T-helper 2 cell treated with Interferon-gamma antibody and Interleukin-4, amounts not matched to agents 5 μg/mL and 100 μg/mL, for 36 hours (primary cell): ENCODE measurements at regions not wholly inside any gene's neighbourhood (a gene's known extent, or its start where the extent isn't known, plus 50 kb on each side); places are given as distances from the start of the nearest gene placed in this dataset.

ENCODE experiments used
- DNase-seq: peaks from one replicate; pipeline ENCODE4 v3.0.0; 2021; ENCODE audit warnings: low spot score
- H3K27ac Mint-ChIP-seq: one replicate; pipeline ENCODE4 v1.8.0; 2021; ENCODE audit warnings: mild to moderate bottlenecking, mixed read lengths
- H3K27me3 Mint-ChIP-seq: one replicate; pipeline ENCODE4 v1.8.0; 2021; ENCODE audit warnings: low read depth, mixed read lengths
- H3K36me3 Mint-ChIP-seq: one replicate; pipeline ENCODE4 v1.8.0; 2021; ENCODE audit warnings: low read depth, mixed read lengths
- H3K4me1 Mint-ChIP-seq: one replicate; pipeline ENCODE4 v1.8.0; 2021; ENCODE audit warnings: low read depth, mixed read lengths
- H3K4me3 Mint-ChIP-seq: one replicate; pipeline ENCODE4 v1.8.0; 2022; ENCODE audit warnings: mild to moderate bottlenecking, moderate library complexity, mixed read lengths
- H3K9me3 Mint-ChIP-seq: one replicate; pipeline ENCODE4 v1.8.0; 2021; ENCODE audit warnings: mixed read lengths

DNA sequence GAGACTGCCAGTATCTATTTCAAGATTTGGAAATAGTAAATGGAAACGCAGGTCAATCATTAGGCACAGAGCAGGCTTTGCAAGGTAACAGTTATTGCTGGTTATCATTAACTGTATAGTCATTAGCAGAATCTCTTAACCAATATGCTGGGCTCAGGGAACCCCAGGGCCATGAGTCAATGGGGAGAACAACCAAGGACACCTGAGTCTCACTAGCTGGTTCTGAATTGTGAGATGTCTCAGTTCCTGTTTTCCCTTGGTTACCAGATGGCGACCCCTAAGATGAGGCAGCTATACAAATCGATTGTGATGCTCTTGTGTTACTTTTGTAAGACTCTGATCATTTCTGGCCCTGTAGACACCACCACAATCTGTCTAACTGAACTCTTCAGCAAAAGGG is 385.3 kb downstream of the HAPSTR1 start:
- Mint-ChIP-seq H3K27ac (no peak overlapping the region), H3K4me3 (no peak overlapping the region), H3K27me3 (no peaks in the 10 kb centered on the region), H3K9me3 (no peaks in the 10 kb centered on the region), H3K4me1 (no peaks in the 10 kb centered on the region), H3K36me3 (no peaks in the 10 kb centered on the region)
- DNase-seq = no peak

GRCh38 chr16:9479008-9479407 is 387.6 kb downstream of the HAPSTR1 start:
- Mint-ChIP-seq H3K9me3 (no peaks in the 10 kb centered on the region), H3K27me3 (no peaks in the 10 kb centered on the region), H3K27ac (no peak overlapping the region), H3K4me3 (no peak overlapping the region), H3K4me1 (no peaks in the 10 kb centered on the region), H3K36me3 (no peaks in the 10 kb centered on the region)
- DNase-seq = no peak

DNA sequence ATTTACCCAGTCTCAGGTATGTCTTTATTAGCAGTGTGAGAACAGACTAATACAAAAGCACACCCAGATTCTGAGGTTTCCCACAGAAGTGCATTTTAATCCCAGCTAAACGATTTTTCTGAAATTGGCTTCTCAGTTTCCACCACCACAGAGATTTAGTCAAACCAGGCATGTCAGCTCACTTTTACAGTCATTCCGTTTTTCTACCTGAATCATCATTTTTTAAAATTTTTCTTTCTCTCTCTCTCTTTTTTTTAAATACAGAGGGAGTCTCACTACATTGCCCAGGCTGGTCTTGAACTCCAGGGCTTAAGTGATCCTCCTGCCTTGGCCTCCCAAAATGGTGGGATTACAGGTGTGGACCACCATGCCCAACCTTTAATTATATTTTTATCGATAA is 389.1 kb downstream of the HAPSTR1 start:
- no peaks in the 10 kb centered on the region for H3K36me3 Mint-ChIP-seq
- no peak for DNase-seq
- H3K27me3 Mint-ChIP-seq = no peaks in the 10 kb centered on the region
- no peaks in the 10 kb centered on the region for H3K9me3 Mint-ChIP-seq
- H3K27ac Mint-ChIP-seq = no peak overlapping the region
- no peaks in the 10 kb centered on the region for H3K4me1 Mint-ChIP-seq
- H3K4me3 Mint-ChIP-seq = no peak overlapping the region

DNA sequence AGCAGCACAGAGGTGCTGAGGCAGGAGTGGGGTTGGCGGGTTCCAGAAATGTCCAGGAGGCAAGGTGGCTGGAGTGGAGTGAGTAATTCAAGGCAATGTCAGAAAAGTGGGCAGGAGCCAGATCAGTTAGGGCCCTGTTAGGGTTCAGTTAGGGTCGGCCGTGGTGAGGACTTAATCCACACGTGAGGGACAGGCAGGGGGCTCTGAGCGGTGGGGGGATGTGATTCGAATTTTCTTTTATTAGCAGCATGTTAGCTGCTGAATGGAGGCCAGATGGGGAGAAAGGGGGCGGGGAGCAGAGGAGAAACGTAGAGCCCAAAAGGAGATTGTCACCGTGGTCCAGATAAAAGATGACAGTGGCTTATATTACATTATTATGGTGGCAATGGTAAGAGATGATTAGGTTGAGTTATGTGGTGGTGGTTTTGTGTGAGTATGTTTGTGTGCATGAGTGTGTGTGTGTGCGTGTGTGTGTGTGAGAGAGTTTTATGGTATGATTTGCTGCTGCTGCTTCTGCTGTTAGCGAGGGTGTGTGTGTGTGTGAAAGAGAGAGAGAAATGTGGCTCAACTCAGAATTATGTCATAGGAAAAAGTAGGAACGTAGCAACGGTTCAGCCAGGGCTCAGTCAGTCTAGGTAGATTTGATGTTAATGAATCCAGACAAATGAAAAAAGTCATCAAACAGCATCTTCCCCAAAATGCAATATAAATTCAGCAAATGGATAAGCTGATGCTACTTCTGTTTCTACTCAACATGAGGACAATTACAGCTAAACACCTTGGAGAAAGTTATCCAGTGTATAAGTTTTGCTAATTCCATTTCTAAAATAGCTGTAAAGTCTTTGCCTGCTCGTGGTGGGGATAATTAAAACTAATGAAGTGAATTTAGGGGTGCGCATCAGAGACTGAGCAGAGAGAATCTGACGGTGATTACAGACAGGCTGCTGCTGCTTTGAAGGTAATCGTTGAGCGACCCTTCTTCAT is 390.6 kb downstream of the HAPSTR1 start:
- Mint-ChIP-seq H3K9me3 (no peaks in the 10 kb centered on the region), H3K4me1 (no peaks in the 10 kb centered on the region), H3K27ac (no peak overlapping the region), H3K27me3 (no peaks in the 10 kb centered on the region), H3K4me3 (no peak overlapping the region), H3K36me3 (no peaks in the 10 kb centered on the region)
- no peak for DNase-seq

DNA sequence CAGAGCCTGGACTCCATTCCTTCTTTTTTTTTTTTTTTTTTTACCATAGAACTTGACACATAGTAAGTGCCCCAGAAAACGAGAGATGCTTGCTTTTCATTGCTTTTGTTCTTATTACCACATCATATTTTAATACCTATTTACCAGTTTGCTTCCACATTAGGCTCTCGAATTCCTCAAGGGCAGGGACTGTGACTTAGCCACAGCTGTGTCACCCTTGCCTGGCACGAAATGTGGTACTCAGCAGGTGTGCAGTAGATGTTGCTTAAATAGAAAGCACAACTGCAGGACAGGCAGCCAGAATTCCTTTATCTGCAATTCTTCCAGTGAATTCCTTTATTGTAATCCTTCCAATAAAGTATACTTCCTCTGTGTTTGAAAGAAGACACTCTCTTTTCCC is 393.0 kb downstream of the HAPSTR1 start:
- H3K27me3 Mint-ChIP-seq = no peaks in the 10 kb centered on the region

GRCh38 chr16:9484881-9485280 is 393.4 kb downstream of the HAPSTR1 start:
- no peaks in the 10 kb centered on the region for H3K36me3 Mint-ChIP-seq
- no peak for DNase-seq
- no peak overlapping the region for H3K27ac Mint-ChIP-seq
- H3K27me3 Mint-ChIP-seq = no peaks in the 10 kb centered on the region
- no peak overlapping the region for H3K4me3 Mint-ChIP-seq
- no peaks in the 10 kb centered on the region for H3K4me1 Mint-ChIP-seq
- H3K9me3 Mint-ChIP-seq = no peaks in the 10 kb centered on the region

More for the DNA sequence above, 393.0 kb downstream of the HAPSTR1 start:
- DNase-seq = no peak
- no peaks in the 10 kb centered on the region for H3K9me3 Mint-ChIP-seq
- H3K4me3 Mint-ChIP-seq = no peak overlapping the region
- no peaks in the 10 kb centered on the region for H3K4me1 Mint-ChIP-seq
- no peak overlapping the region for H3K27ac Mint-ChIP-seq
- no peaks in the 10 kb centered on the region for H3K36me3 Mint-ChIP-seq

GRCh38 chr16:9489835-9490467 is 398.5 kb downstream of the HAPSTR1 start:
- H3K36me3 Mint-ChIP-seq = no peaks in the 10 kb centered on the region
- no peaks in the 10 kb centered on the region for H3K27me3 Mint-ChIP-seq
- no peaks in the 10 kb centered on the region for H3K4me1 Mint-ChIP-seq
- no peak for DNase-seq
- H3K9me3 Mint-ChIP-seq = peaks cover 6% of the 10 kb centered on the region
- no peak overlapping the region for H3K27ac Mint-ChIP-seq
- H3K4me3 Mint-ChIP-seq = no peak overlapping the region

GRCh38 chr16:9495824-9496223 is 404.4 kb downstream of the HAPSTR1 start:
- DNase-seq = no peak
- Mint-ChIP-seq H3K27ac (no peak overlapping the region), H3K4me3 (no peak overlapping the region), H3K9me3 (peaks cover 6% of the 10 kb centered on the region), H3K4me1 (no peaks in the 10 kb centered on the region), H3K27me3 (no peaks in the 10 kb centered on the region), H3K36me3 (no peaks in the 10 kb centered on the region)

- Mint-ChIP-seq H3K27me3 (no peaks in the 10 kb centered on the region), H3K9me3 (no peaks in the 10 kb centered on the region), H3K4me3 (no peak overlapping the region), H3K27ac (no peak overlapping the region), H3K4me1 (no peaks in the 10 kb centered on the region), H3K36me3 (no peaks in the 10 kb centered on the region)
- DNase-seq = no peak
Observed at GRCh38 chr16:9497750-9498149, 406.3 kb downstream of the HAPSTR1 start.

GRCh38 chr16:9499941-9500593 is 408.6 kb downstream of the HAPSTR1 start:
- no peaks in the 10 kb centered on the region for H3K36me3 Mint-ChIP-seq
- no peak for DNase-seq
- no peak overlapping the region for H3K27ac Mint-ChIP-seq
- H3K9me3 Mint-ChIP-seq = no peaks in the 10 kb centered on the region
- H3K4me3 Mint-ChIP-seq = no peak overlapping the region
- H3K27me3 Mint-ChIP-seq = no peaks in the 10 kb centered on the region
- H3K4me1 Mint-ChIP-seq = no peaks in the 10 kb centered on the region

DNA sequence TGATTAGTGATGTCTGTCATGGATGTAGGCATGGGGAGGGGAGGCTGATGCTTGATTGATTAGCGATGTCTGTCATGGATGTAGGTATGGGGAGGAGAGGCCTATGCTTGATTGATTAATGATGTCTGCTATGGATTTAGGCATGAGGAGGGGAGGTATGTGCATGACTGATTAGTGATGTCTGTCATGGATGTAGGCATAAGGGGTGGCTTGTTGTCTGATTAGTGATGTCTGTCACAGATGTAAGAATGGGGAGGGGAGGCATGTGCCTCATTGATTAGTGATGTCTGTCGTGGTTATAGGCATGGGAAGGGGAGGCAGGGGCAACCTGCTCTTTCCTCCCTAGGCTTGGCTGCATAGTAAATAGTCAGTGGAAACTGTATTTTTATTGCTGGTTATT is 409.4 kb downstream of the HAPSTR1 start:
- Mint-ChIP-seq H3K4me3 (no peak overlapping the region), H3K4me1 (no peaks in the 10 kb centered on the region), H3K9me3 (peaks cover 2% of the 10 kb centered on the region), H3K27ac (no peak overlapping the region), H3K36me3 (no peaks in the 10 kb centered on the region), H3K27me3 (no peaks in the 10 kb centered on the region)
- no peak for DNase-seq

DNA sequence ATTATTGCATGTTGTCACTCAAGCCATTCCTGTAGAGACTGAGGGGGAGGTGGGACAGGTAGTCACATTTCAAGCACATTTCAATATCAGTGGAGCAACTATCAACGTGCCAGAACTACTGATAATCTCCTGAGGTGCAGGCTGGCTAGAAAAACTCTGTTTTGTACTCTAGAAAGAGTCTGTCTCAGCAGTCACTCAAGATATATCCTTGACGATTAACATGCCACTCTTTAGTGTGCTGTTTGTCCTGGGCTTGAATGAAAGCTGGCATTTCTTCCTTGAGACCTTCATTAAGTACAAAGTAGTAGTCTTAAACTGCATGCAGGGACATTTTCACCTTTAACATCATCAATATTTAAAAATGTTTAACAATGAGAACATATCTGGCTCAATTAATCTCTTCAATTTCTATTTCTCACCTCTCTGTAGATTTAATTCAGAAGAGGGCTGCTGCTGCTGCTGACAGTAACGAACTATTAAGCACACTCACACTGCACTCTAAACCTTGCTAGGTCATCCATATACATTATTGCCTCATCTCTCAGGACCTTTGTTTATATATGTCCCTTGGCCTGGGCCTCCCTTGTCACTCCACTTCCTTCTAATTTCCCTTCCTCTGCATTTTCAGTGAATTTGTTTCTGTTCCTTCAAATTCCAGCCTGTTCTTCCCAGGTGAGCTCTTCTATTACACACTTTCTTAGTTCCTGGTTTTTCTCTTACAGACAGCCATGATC is 412.0 kb downstream of the HAPSTR1 start:
- H3K27ac Mint-ChIP-seq = no peak overlapping the region
- H3K4me3 Mint-ChIP-seq = no peak overlapping the region
- peaks cover 8% of the 10 kb centered on the region for H3K9me3 Mint-ChIP-seq
- no peaks in the 10 kb centered on the region for H3K27me3 Mint-ChIP-seq
- no peaks in the 10 kb centered on the region for H3K4me1 Mint-ChIP-seq
- no peaks in the 10 kb centered on the region for H3K36me3 Mint-ChIP-seq
- DNase-seq = no peak

DNA sequence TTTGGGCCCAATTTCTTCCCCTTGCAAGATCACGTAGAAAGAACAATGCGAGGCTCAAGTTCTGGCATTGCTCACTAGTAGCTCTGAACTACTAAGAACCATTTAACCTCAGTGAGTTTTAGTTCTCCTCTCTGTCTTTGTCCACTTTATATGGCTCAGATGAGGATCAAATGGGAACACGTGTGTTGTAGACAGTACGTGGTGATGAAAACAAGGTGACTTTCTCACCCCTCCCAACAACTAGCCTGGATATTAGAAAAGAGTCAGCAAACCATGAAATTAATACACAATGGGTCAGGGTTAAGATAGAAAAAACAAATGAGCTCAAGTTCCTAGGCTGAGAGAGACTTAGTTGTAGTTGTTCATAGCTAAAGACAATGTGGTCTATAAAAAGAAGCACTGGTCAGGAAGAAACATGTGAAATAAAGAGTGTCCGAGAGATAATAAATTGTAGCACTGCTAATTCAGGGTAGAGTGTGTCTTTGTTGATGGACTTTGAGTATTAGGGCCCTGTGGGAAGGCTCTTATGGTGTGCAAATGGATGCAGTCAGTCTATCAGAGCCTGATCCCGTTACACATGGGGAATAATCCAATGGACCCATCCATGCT is 417.0 kb downstream of the HAPSTR1 start:
- Mint-ChIP-seq H3K4me1 (no peaks in the 10 kb centered on the region), H3K27me3 (no peaks in the 10 kb centered on the region), H3K27ac (no peak overlapping the region), H3K4me3 (no peak overlapping the region), H3K9me3 (peaks cover 32% of the 10 kb centered on the region), H3K36me3 (no peaks in the 10 kb centered on the region)
- no peak for DNase-seq
